ENCODE measurements at regions not wholly inside any gene's neighbourhood (a gene's known extent, or its start where the extent isn't known, plus 50 kb on each side); places are given as distances from the start of the nearest gene placed in this dataset.
"Not testable (repeated sequence)": the region's sequence is repeated elsewhere in the genome, so short reads cannot be mapped to it uniquely, and the experiment has no call there.

- no peak for DNase-seq (ENCODE audit: low spot score)
Measured at GRCh38 chr13:50456111-50456510, 387.4 kb downstream of the DLEU7 start.

GRCh38 chr13:50457415-50458393 is 385.8 kb downstream of the DLEU7 start:
- DNase-seq (ENCODE audit: low spot score) = no peak

- no peak for DNase-seq (ENCODE audit: low spot score)
Measured at GRCh38 chr13:50459046-50459445, 384.4 kb downstream of the DLEU7 start.

GRCh38 chr13:50459658-50460057 is 383.8 kb downstream of the DLEU7 start:
- DNase-seq (ENCODE audit: low spot score) = no peak

GRCh38 chr13:50460358-50460757 is 383.1 kb downstream of the DLEU7 start:
- DNase-seq (ENCODE audit: low spot score) = no peak

- DNase-seq (ENCODE audit: low spot score) = no peak
Measured at GRCh38 chr13:50461189-50461588, 382.3 kb downstream of the DLEU7 start.

- no peak for DNase-seq (ENCODE audit: low spot score)
Measured at GRCh38 chr13:50463719-50464118, 379.8 kb downstream of the DLEU7 start.

- DNase-seq (ENCODE audit: low spot score) = no peak
Measured at GRCh38 chr13:50464349-50465251, 378.9 kb downstream of the DLEU7 start.

- DNase-seq (ENCODE audit: low spot score) = no peak
Measured at GRCh38 chr13:50466456-50466855, 377.0 kb downstream of the DLEU7 start.

GRCh38 chr13:50467156-50468110 is 376.1 kb downstream of the DLEU7 start:
- no peak for DNase-seq (ENCODE audit: low spot score)

- DNase-seq (ENCODE audit: low spot score) = no peak
Measured at GRCh38 chr13:50468849-50469669, 374.4 kb downstream of the DLEU7 start.

- not testable (repeated sequence) for DNase-seq (ENCODE audit: low spot score)
Measured at GRCh38 chr13:50473050-50473449, 370.4 kb downstream of the DLEU7 start.

- DNase-seq (ENCODE audit: low spot score) = no peak
Measured at GRCh38 chr13:50474088-50474662, 369.3 kb downstream of the DLEU7 start.

- no peak for DNase-seq (ENCODE audit: low spot score)
Measured at GRCh38 chr13:50476577-50477285, 366.8 kb downstream of the DLEU7 start.

- DNase-seq (ENCODE audit: low spot score) = no peak
Measured at GRCh38 chr13:50481936-50482335, 361.6 kb downstream of the DLEU7 start.

- DNase-seq (ENCODE audit: low spot score) = no peak
Measured at GRCh38 chr13:50483416-50483815, 360.1 kb downstream of the DLEU7 start.

- no peak for DNase-seq (ENCODE audit: low spot score)
Measured at GRCh38 chr13:50484472-50485113, 358.9 kb downstream of the DLEU7 start.

GRCh38 chr13:50485979-50486935 is 357.2 kb downstream of the DLEU7 start:
- DNase-seq (ENCODE audit: low spot score) = no peak

Data from NAMALWA (cell line).